Psoas muscle (tissue), 7 donors: ENCODE measurements at regions not wholly inside any gene's neighbourhood (a gene's known extent, or its start where the extent isn't known, plus 50 kb on each side); places are given as distances from the start of the nearest gene placed in this dataset.
"Not testable (repeated sequence)": the region's sequence is repeated elsewhere in the genome, so short reads cannot be mapped to it uniquely, and the experiment has no call there.

ENCODE experiments used
- ATAC-seq, 4 donors: fragments of 200-7000 bp; cut with Tn5 transposase; one replicate each; pipeline ENCODE4 v1.9.1; 2020; ENCODE audit warnings: moderate library complexity in 3 of 4, mild to moderate bottlenecking in 2 of 4
- DNase-seq, 2 donors: peaks; one replicate each; pipeline ENCODE4 v3.0.0-alpha.2; 2020
- H3K27ac ChIP-seq: fragments of 200-600 bp; one replicate; pipeline ENCODE4 v1.8.0; 2022
- H3K27me3 ChIP-seq, 3 donors: fragments of 200-600 bp in 1 of 3; one replicate each; pipeline versions ENCODE4 v1.6.1 to v1.8.0; 2013 to 2022; ENCODE audit warnings: low read length in 2 of 3, mild to moderate bottlenecking in 2 of 3, moderate library complexity in 1 of 3; ENCODE audit not compliant: insufficient read depth in 3 of 3
- H3K36me3 ChIP-seq, 2 donors: fragments of 200-600 bp in 1 of 2; one replicate each; pipeline versions ENCODE4 v1.6.1 to v1.8.0; 2013 to 2022; ENCODE audit warnings: low read depth in 1 of 2, mild to moderate bottlenecking in 1 of 2, moderate library complexity in 1 of 2; ENCODE audit not compliant: insufficient read depth in 1 of 2
- H3K4me1 ChIP-seq: fragments of 200-600 bp; one replicate; pipeline ENCODE4 v1.8.0; 2022
- H3K4me3 ChIP-seq: fragments of 200-600 bp; one replicate; pipeline ENCODE4 v1.8.0; 2022; ENCODE audit warnings: mild to moderate bottlenecking
- H3K9me3 ChIP-seq: fragments of 200-600 bp; one replicate; pipeline ENCODE4 v1.8.0; 2022
- WGBS, 3 donors: extraction: QIAGEN DNeasy Blood & Tissue Kit; methylation state at CpG; one replicate each; pipeline versions ENCODE4 v1.1.6 to v1.1.7; 2013; 5-methylcytosine and 5-hydroxymethylcytosine counted together
- intact Hi-C, 2 donors: fragments of 100-400 bp; cut with DNase I; formaldehyde crosslinking; loops; one replicate each; pipeline versions ENCODE4 v1.11.0 to v1.14.2; 2022
- TF ChIP-seq, protein P1 (sequence below): fragments of 200-600 bp; IDR thresholded peaks from one replicate; pipeline ENCODE4 v1.8.0; 2022; ENCODE audit warnings: antibody characterized with exemption
- donor health status: healthy with polysubstance abuse.
- donor health status: DM: no; HTN: no; CAD: no; lungs with moderate emphysema.
- donor health status: Bipolar disorder and iron deficiency.
- donor health status: healthy.
- donor health status: DM: yes; HTN: yes; CAD: no.
- donor health status: DM: no; HTN: no; CAD: no.
- donor health status: DM: yes; HTN: yes; CAD: no.

DNA sequence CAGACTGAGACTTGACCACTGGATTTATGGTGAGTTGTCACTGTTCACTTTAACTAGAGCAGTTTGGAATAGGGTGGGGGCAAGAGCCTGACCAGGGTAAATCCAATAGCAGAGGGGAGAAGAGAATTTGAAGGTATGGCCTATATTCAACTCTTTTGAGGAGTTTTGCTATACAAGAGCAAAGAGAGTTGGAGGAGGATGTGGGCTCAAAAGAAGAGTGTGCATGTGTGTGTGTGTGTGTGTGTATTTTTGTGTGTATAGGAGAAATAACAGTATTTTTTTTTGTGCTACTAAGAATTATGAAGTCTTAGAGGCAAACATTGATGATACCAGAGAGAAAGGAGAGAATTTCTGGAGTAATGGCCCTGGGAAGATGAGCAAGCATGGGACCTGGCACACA lies 164.8 kb upstream of the JUN start:
- TF ChIP-seq, protein P1, sequence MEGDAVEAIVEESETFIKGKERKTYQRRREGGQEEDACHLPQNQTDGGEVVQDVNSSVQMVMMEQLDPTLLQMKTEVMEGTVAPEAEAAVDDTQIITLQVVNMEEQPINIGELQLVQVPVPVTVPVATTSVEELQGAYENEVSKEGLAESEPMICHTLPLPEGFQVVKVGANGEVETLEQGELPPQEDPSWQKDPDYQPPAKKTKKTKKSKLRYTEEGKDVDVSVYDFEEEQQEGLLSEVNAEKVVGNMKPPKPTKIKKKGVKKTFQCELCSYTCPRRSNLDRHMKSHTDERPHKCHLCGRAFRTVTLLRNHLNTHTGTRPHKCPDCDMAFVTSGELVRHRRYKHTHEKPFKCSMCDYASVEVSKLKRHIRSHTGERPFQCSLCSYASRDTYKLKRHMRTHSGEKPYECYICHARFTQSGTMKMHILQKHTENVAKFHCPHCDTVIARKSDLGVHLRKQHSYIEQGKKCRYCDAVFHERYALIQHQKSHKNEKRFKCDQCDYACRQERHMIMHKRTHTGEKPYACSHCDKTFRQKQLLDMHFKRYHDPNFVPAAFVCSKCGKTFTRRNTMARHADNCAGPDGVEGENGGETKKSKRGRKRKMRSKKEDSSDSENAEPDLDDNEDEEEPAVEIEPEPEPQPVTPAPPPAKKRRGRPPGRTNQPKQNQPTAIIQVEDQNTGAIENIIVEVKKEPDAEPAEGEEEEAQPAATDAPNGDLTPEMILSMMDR = no peak
- H3K27me3 ChIP-seq = no peaks in the 10 kb centered on the region
- no peak overlapping the region for H3K4me3 ChIP-seq
- intact Hi-C loops = no loop called here
- H3K9me3 ChIP-seq = no peaks in the 10 kb centered on the region
- DNase-seq = no peak
- H3K36me3 ChIP-seq = no peaks in the 10 kb centered on the region
- no peaks in the 10 kb centered on the region for H3K4me1 ChIP-seq
- no peak for ATAC-seq
- no peak overlapping the region for H3K27ac ChIP-seq

GRCh38 chr1:58949551-58950220 lies 165.8 kb upstream of the JUN start:
- H3K4me1 ChIP-seq = no peaks in the 10 kb centered on the region
- no peak overlapping the region for H3K4me3 ChIP-seq
- 90 to 92% (median 91%) methylated on average over 3 of the region's 3 CpGs for WGBS, 3 donors
- DNase-seq (no peak), ATAC-seq (no peak)
- TF ChIP-seq, protein P1 = no peak
- H3K27me3 ChIP-seq = no peaks in the 10 kb centered on the region
- H3K9me3 ChIP-seq = no peaks in the 10 kb centered on the region
- H3K36me3 ChIP-seq = no peaks in the 10 kb centered on the region
- intact Hi-C loops = loop anchor here in 1 of 2 donors (5.0 kb wide), 1 partner anchor 37 kb away; no protein-coding TSS in a partner anchor
- H3K27ac ChIP-seq = no peak overlapping the region

DNA sequence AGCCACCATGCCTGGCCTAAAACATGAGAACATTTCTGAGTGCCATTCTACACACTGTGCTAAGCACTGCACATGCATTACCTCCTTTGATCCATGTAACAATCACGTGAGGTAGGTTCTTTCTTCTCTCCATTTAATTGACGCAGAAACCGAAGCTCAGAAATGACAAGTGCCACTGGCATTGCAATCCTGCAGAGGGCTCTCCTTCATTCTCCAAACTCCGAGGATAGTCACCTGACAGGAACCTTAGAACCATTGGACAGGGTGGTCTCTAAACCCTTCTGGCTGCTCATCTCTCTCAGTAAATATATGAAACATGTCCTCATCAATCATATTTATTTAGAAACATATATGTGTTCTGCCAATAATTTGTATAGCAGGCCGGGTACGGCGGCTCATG lies 167.1 kb upstream of the JUN start:
- H3K4me3 ChIP-seq = no peak overlapping the region
- no peak for ATAC-seq

GRCh38 chr1:58953951-58954350 lies 170.1 kb upstream of the JUN start:
- not testable (repeated sequence) for H3K4me1 ChIP-seq, DNase-seq, H3K27ac ChIP-seq, ATAC-seq, H3K27me3 ChIP-seq, H3K4me3 ChIP-seq, H3K36me3 ChIP-seq, H3K9me3 ChIP-seq
- 98 to 100% (median 100%) methylated on average over 1 of the region's 1 CpG for WGBS, 3 donors
- intact Hi-C loops = loop anchor here in 1 of 2 donors (5.0 kb wide), 1 partner anchor 42 kb away; no protein-coding TSS in a partner anchor

More for the DNA sequence above, 167.1 kb upstream of the JUN start:
- WGBS, 3 donors = 91 to 96% (median 93%) methylated on average over 7 of the region's 7 CpGs
- no peaks in the 10 kb centered on the region for H3K9me3 ChIP-seq
- DNase-seq = no peak
- intact Hi-C loops = loop anchor here in 1 of 2 donors (5.0 kb wide), 1 partner anchor 39 kb away; no protein-coding TSS in a partner anchor
- no peaks in the 10 kb centered on the region for H3K36me3 ChIP-seq
- H3K27me3 ChIP-seq = no peaks in the 10 kb centered on the region
- H3K4me1 ChIP-seq = no peaks in the 10 kb centered on the region
- TF ChIP-seq, protein P1 = no peak
- H3K27ac ChIP-seq = no peak overlapping the region

DNA sequence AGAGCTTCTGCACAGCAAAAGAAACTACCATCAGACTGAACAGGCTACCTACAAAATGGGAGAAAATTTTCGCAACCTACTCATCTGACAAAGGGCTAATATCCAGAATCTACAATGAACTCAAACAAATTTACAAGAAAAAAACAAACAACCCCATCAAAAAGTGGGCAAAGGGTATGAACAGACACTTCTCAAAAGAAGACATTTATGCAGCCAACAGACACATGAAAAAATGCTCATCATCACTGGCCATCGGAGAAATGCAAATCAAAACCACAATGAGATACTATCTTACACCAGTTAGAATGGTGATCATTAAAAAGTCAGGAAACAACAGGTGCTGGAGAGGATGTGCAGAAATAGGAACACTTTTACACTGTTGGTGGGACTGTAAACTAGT lies 179.4 kb upstream of the JUN start:
- peaks cover 33% of the 10 kb centered on the region for H3K4me1 ChIP-seq
- H3K27me3 ChIP-seq, intact Hi-C loops, DNase-seq, H3K27ac ChIP-seq, H3K9me3 ChIP-seq, H3K4me3 ChIP-seq, H3K36me3 ChIP-seq, ATAC-seq: not testable (repeated sequence)
- 80 to 91% (median 86%) methylated on average over 2 of the region's 2 CpGs for WGBS, 3 donors
